GM12865 (cell line): ENCODE measurements at regions not wholly inside any gene's neighbourhood (a gene's known extent, or its start where the extent isn't known, plus 50 kb on each side); places are given as distances from the start of the nearest gene placed in this dataset.

Source experiments
- DNase-seq: peaks from one replicate; pipeline ENCODE4 v3.0.0; 2010; ENCODE audit warnings: low read depth
- H3K4me3 ChIP-seq: 2 replicates; pipeline ENCODE4 v1.5.1; 2011; ENCODE audit warnings: mild to moderate bottlenecking, low read depth, low read length, control low read depth
- CTCF ChIP-seq: IDR thresholded peaks from 2 replicates; pipeline ENCODE4 v1.5.1; 2011; ENCODE audit warnings: low read length, control low read depth, low read depth, inconsistent platforms; ENCODE audit not compliant: insufficient read depth; ENCODE audit errors: missing control alignments

GRCh38 chr18:24545651-24546050, 85.2 kb downstream of the HRH4 start:
- no peak overlapping the region for H3K4me3 ChIP-seq
- no peak for TF ChIP-seq CTCF
- DNase-seq = no peak

- no peak for DNase-seq
- no peak overlapping the region for H3K4me3 ChIP-seq
- no peak for TF ChIP-seq CTCF
These were observed 85.9 kb downstream of the HRH4 start for GRCh38 chr18:24546307-24546706.

GRCh38 chr18:24548583-24548982, 88.1 kb downstream of the HRH4 start:
- DNase-seq = no peak
- TF ChIP-seq CTCF = no peak
- H3K4me3 ChIP-seq = no peak overlapping the region

- TF ChIP-seq CTCF = no peak
- DNase-seq = no peak
- no peak overlapping the region for H3K4me3 ChIP-seq
These were observed 91.8 kb downstream of the HRH4 start for GRCh38 chr18:24552218-24552617.

GRCh38 chr18:24553571-24554285, 93.3 kb downstream of the HRH4 start:
- no peak for DNase-seq
- TF ChIP-seq CTCF = no peak
- H3K4me3 ChIP-seq = no peak overlapping the region

GRCh38 chr18:24558403-24558802, 98.0 kb downstream of the HRH4 start:
- no peak for TF ChIP-seq CTCF
- DNase-seq = no peak
- H3K4me3 ChIP-seq = no peak overlapping the region

- TF ChIP-seq CTCF = no peak
- no peak for DNase-seq
- no peak overlapping the region for H3K4me3 ChIP-seq
These were observed 99.1 kb downstream of the HRH4 start for GRCh38 chr18:24559526-24559925.
